DND-41 (cell line): ENCODE measurements at regions not wholly inside any gene's neighbourhood (a gene's known extent, or its start where the extent isn't known, plus 50 kb on each side); places are given as distances from the start of the nearest gene placed in this dataset.

Source experiments
- ATAC-seq: fragments of 200-7000 bp; cut with Tn5 transposase; 3 replicates; pipeline ENCODE4 v1.9.1; 2021; ENCODE audit warnings: low read depth; ENCODE audit not compliant: insufficient read depth
- DNase-seq: peaks from one replicate; pipeline ENCODE4 v3.0.0-alpha.2; 2020
- H2AFZ ChIP-seq: 2 replicates; pipeline ENCODE4 v1.6.0; 2012; ENCODE audit warnings: low read depth, low read length
- H3K27ac ChIP-seq: 2 replicates; pipeline ENCODE4 v1.5.1; 2012; ENCODE audit warnings: low read length, inconsistent platforms
- H3K27me3 ChIP-seq: fragments of 200-600 bp; sonication (generic); 2 replicates; pipeline ENCODE4 v1.6.0; 2012; ENCODE audit warnings: low read length, mild to moderate bottlenecking, inconsistent platforms; ENCODE audit not compliant: insufficient read depth, poor library complexity
- H3K36me3 ChIP-seq: 2 replicates; pipeline ENCODE4 v1.5.1; 2012; ENCODE audit warnings: low read length, inconsistent platforms; ENCODE audit not compliant: insufficient read depth
- H3K4me1 ChIP-seq: 2 replicates; pipeline ENCODE4 v1.5.1; 2012; ENCODE audit warnings: mild to moderate bottlenecking, low read length; ENCODE audit not compliant: insufficient read depth
- H3K4me2 ChIP-seq: 2 replicates; pipeline ENCODE4 v1.6.0; 2012; ENCODE audit warnings: mild to moderate bottlenecking, moderate library complexity, low read length, inconsistent platforms; ENCODE audit not compliant: insufficient read depth
- H3K4me3 ChIP-seq, 2 experiments: fragments of 200-600 bp in 1 of 2; shearing (Covaris generic) in 1 of 2; 2 replicates each; pipeline ENCODE4 v1.5.1; 2012 to 2016; ENCODE audit warnings: inconsistent platforms in 2 of 2, low read length in 2 of 2, mild to moderate bottlenecking in 2 of 2, low read depth in 1 of 2, moderate library complexity in 1 of 2
- H3K79me2 ChIP-seq: 2 replicates; pipeline ENCODE4 v1.6.0; 2012; ENCODE audit warnings: low read length, inconsistent platforms; ENCODE audit not compliant: insufficient read depth
- H3K9ac ChIP-seq: 2 replicates; pipeline ENCODE4 v1.6.0; 2012; ENCODE audit warnings: low read depth, mild to moderate bottlenecking, inconsistent platforms, low read length, moderate library complexity
- H3K9me3 ChIP-seq: 2 replicates; pipeline ENCODE4 v1.5.1; 2012; ENCODE audit warnings: low read length, moderate library complexity, mild to moderate bottlenecking, inconsistent platforms; ENCODE audit not compliant: insufficient read depth, severe bottlenecking
- H4K20me1 ChIP-seq: 2 replicates; pipeline ENCODE4 v1.6.0; 2012; ENCODE audit warnings: low read length; ENCODE audit not compliant: insufficient read depth
- CTCF ChIP-seq: IDR thresholded peaks from 2 replicates; pipeline ENCODE4 v1.5.1; 2012; ENCODE audit warnings: borderline replicate concordance, low read length, moderate library complexity, mild to moderate bottlenecking; ENCODE audit not compliant: poor library complexity, severe bottlenecking; ENCODE audit errors: extremely low read depth
- EZH2 ChIP-seq: IDR thresholded peaks from 3 replicates; pipeline ENCODE4 v1.6.1; 2012; ENCODE audit warnings: borderline replicate concordance, low read depth, mild to moderate bottlenecking, moderate library complexity, low read length, inconsistent platforms; ENCODE audit not compliant: severe bottlenecking

GRCh38 chr7:156022483-156023459 lies 210.5 kb upstream of the SHH start:
- Histone ChIP-seq H3K4me3 (no peak overlapping the region), H3K36me3 (no peaks in the 10 kb centered on the region), H3K4me1 (no peaks in the 10 kb centered on the region), H3K27ac (no peak overlapping the region), H3K9ac (no peak overlapping the region), H2AFZ (no peak overlapping the region), H3K9me3 (no peaks in the 10 kb centered on the region), H3K27me3 (no peaks in the 10 kb centered on the region), H3K4me2 (no peak overlapping the region), H3K79me2 (no peaks in the 10 kb centered on the region), H4K20me1 (no peaks in the 10 kb centered on the region)
- DNase-seq = no peak
- no peak for ATAC-seq
- TF ChIP-seq EZH2 (no peak), CTCF (no peak)

- Histone ChIP-seq H4K20me1 (no peaks in the 10 kb centered on the region), H3K9ac (no peak overlapping the region), H3K27me3 (no peaks in the 10 kb centered on the region), H3K79me2 (no peaks in the 10 kb centered on the region), H3K4me3 (no peak overlapping the region), H3K4me1 (no peaks in the 10 kb centered on the region), H3K9me3 (no peaks in the 10 kb centered on the region), H3K36me3 (no peaks in the 10 kb centered on the region), H2AFZ (no peak overlapping the region), H3K27ac (no peak overlapping the region), H3K4me2 (no peak overlapping the region)
- DNase-seq (no peak), ATAC-seq (no peak)
- TF ChIP-seq EZH2 (no peak), CTCF (no peak)
Measured at GRCh38 chr7:156021471-156021870, 209.2 kb upstream of the SHH start.

GRCh38 chr7:156020566-156020965 lies 208.3 kb upstream of the SHH start:
- H3K79me2 ChIP-seq = no peaks in the 10 kb centered on the region
- no peak overlapping the region for H3K4me2 ChIP-seq
- no peaks in the 10 kb centered on the region for H3K27me3 ChIP-seq

More at GRCh38 chr7:156020566-156020965, 208.3 kb upstream of the SHH start:
- H3K4me3 ChIP-seq = no peak overlapping the region
- no peak overlapping the region for H3K9ac ChIP-seq
- TF ChIP-seq EZH2 (no peak), CTCF (no peak)
- DNase-seq (no peak), ATAC-seq (no peak)
- no peak overlapping the region for H2AFZ ChIP-seq
- no peaks in the 10 kb centered on the region for H3K9me3 ChIP-seq
- H4K20me1 ChIP-seq = no peaks in the 10 kb centered on the region
- H3K27ac ChIP-seq = no peak overlapping the region
- no peaks in the 10 kb centered on the region for H3K4me1 ChIP-seq
- no peaks in the 10 kb centered on the region for H3K36me3 ChIP-seq
